ENCODE measurements at regions not wholly inside any gene's neighbourhood (a gene's known extent, or its start where the extent isn't known, plus 50 kb on each side); places are given as distances from the start of the nearest gene placed in this dataset.

- WGBS, 3 donors = 73 to 82% (median 74%) methylated on average over 6 of the region's 6 CpGs
- Histone ChIP-seq H3K36me3 (ENCODE audit: insufficient read depth in 1 of 2, low read depth in 1 of 2) (no peaks in the 10 kb centered on the region), H3K27ac (no peak overlapping the region), H3K27me3 (ENCODE audit: insufficient read depth in 3 of 3, low read length in 2 of 3) (peaks cover 0 to 1% (median 0%) of the 10 kb centered on the region in 3 donors), H3K9me3 (no peaks in the 10 kb centered on the region), H3K4me1 (no peaks in the 10 kb centered on the region), H3K4me3 (no peak overlapping the region)
- no peak for DNase-seq
- TF ChIP-seq, protein P1, sequence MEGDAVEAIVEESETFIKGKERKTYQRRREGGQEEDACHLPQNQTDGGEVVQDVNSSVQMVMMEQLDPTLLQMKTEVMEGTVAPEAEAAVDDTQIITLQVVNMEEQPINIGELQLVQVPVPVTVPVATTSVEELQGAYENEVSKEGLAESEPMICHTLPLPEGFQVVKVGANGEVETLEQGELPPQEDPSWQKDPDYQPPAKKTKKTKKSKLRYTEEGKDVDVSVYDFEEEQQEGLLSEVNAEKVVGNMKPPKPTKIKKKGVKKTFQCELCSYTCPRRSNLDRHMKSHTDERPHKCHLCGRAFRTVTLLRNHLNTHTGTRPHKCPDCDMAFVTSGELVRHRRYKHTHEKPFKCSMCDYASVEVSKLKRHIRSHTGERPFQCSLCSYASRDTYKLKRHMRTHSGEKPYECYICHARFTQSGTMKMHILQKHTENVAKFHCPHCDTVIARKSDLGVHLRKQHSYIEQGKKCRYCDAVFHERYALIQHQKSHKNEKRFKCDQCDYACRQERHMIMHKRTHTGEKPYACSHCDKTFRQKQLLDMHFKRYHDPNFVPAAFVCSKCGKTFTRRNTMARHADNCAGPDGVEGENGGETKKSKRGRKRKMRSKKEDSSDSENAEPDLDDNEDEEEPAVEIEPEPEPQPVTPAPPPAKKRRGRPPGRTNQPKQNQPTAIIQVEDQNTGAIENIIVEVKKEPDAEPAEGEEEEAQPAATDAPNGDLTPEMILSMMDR (IDR thresholded peaks at IDR 0.05) = no peak
- intact Hi-C loops (cut with DNase I) = no loop called here
- no peak for ATAC-seq
These were observed 149.6 kb upstream of the IRX2 start for GRCh38 chr5:2901096-2901495.

- H3K4me3 ChIP-seq = no peak overlapping the region
- no peak overlapping the region for H3K27ac ChIP-seq
- peaks cover 0 to 1% (median 0%) of the 10 kb centered on the region in 3 donors for H3K27me3 ChIP-seq (ENCODE audit: insufficient read depth in 3 of 3, low read length in 2 of 3)
- H3K4me1 ChIP-seq = no peaks in the 10 kb centered on the region
- H3K36me3 ChIP-seq (ENCODE audit: insufficient read depth in 1 of 2, low read depth in 1 of 2) = no peaks in the 10 kb centered on the region
- TF ChIP-seq, protein P1 (IDR thresholded peaks at IDR 0.05) = no peak
- intact Hi-C loops (cut with DNase I) = no loop called here
- no peak for ATAC-seq
- DNase-seq = no peak
- H3K9me3 ChIP-seq = no peaks in the 10 kb centered on the region
These were observed 148.9 kb upstream of the IRX2 start for GRCh38 chr5:2900360-2900759.

GRCh38 chr5:2899311-2899710 lies 147.8 kb upstream of the IRX2 start:
- WGBS, 3 donors = 80 to 82% (median 80%) methylated on average over 9 of the region's 9 CpGs
- DNase-seq = no peak
- Histone ChIP-seq H3K27me3 (ENCODE audit: insufficient read depth in 3 of 3, low read length in 2 of 3) (no peaks in the 10 kb centered on the region), H3K36me3 (ENCODE audit: insufficient read depth in 1 of 2, low read depth in 1 of 2) (no peaks in the 10 kb centered on the region), H3K4me1 (no peaks in the 10 kb centered on the region), H3K4me3 (no peak overlapping the region), H3K9me3 (no peaks in the 10 kb centered on the region), H3K27ac (no peak overlapping the region)
- no peak for ATAC-seq
- intact Hi-C loops (cut with DNase I) = no loop called here
- TF ChIP-seq, protein P1 (IDR thresholded peaks at IDR 0.05) = no peak

DNA sequence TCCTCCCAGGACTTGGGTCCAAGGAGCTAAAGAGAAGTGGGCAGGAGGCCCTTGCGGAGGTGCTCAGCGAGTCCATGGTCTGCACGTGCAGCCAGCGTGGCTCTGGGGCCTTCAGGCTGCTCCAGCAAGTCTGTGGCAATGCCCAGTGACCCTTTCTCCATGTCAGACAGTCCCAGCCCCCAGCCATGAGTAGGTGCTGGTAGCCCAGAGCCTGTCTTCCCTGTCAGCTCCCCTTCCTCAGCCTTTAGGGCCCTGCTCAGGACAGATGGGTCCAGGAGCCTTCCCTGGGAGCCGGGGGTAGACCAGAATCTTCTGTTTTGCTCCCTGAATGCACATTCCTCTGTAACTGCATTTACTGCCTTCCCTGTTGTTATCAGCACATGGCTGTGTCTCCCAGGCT lies 147.2 kb upstream of the IRX2 start:
- no peaks in the 10 kb centered on the region for H3K4me1 ChIP-seq
- intact Hi-C loops (cut with DNase I) = no loop called here
- H3K4me3 ChIP-seq = no peak overlapping the region
- no peaks in the 10 kb centered on the region for H3K9me3 ChIP-seq
- H3K27me3 ChIP-seq (ENCODE audit: insufficient read depth in 3 of 3, low read length in 2 of 3) = no peaks in the 10 kb centered on the region
- TF ChIP-seq, protein P1 (IDR thresholded peaks at IDR 0.05) = no peak
- no peak overlapping the region for H3K27ac ChIP-seq
- no peak for DNase-seq
- no peak for ATAC-seq
- H3K36me3 ChIP-seq (ENCODE audit: insufficient read depth in 1 of 2, low read depth in 1 of 2) = no peaks in the 10 kb centered on the region
- WGBS, 3 donors = 66 to 78% (median 74%) methylated on average over 5 of the region's 5 CpGs

DNA sequence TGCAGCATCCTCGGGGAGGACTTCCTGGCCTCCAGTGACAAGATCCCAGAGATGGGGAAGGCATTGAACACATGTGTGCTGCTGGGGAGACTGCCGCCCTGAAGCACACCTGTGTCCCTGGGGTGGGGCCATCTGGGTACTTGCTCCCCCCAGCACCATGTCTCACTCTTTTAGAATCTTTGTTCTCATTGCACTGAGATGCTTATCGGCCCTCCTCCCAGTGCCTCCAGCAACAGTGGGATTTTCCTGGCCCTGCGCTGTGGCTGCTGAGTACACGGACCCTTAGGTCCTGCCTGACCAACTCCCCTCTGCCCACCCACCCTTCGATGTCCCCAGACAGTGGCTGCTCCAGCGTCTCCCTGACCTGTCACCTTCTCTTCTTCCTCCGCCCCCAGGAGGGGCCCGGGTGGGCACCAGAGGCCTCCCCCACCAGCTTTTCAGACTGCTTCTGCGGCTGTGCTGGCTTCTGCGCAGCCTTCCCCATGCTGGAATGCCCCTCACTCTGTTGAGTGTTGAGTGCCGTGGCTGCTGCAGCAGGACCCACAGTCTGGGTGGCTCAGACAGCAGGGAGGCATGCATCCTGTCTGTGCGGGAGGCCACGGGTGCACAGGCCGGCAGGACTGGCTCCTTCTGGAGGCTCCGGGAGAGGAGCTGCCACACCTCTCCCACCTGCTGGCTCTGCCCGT lies 145.9 kb upstream of the IRX2 start:
- DNase-seq = no peak
- TF ChIP-seq, protein P1 (IDR thresholded peaks at IDR 0.05) = no peak
- no peak for ATAC-seq
- WGBS, 3 donors = 71 to 81% (median 81%) methylated on average over 15 to 17 of the region's 17 CpGs
- Histone ChIP-seq H3K36me3 (ENCODE audit: insufficient read depth in 1 of 2, low read depth in 1 of 2) (no peaks in the 10 kb centered on the region), H3K9me3 (no peaks in the 10 kb centered on the region), H3K4me3 (no peak overlapping the region), H3K4me1 (no peaks in the 10 kb centered on the region), H3K27me3 (ENCODE audit: insufficient read depth in 3 of 3, low read length in 2 of 3) (no peaks in the 10 kb centered on the region), H3K27ac (no peak overlapping the region)
- intact Hi-C loops (cut with DNase I) = no loop called here

Measured in psoas muscle (tissue), 7 donors.